CD4-positive, CD25-positive, alpha-beta regulatory T cell (primary cell): ENCODE measurements at regions not wholly inside any gene's neighbourhood (a gene's known extent, or its start where the extent isn't known, plus 50 kb on each side); places are given as distances from the start of the nearest gene placed in this dataset.

ENCODE experiments used
- ATAC-seq, 2 donors: fragments of 150-1000 bp; cut with Tn5 transposase; one replicate each; pipeline ENCODE4 v1.10.0; 2021; ENCODE audit warnings: low read depth in 2 of 2, moderate number of reproducible peaks in 2 of 2, moderate library complexity in 1 of 2
- DNase-seq, 3 donors: peaks; one replicate each; pipeline versions ENCODE4 v3.0.0 to v3.0.0-alpha.2; 2012 to 2022; ENCODE audit warnings: mixed read lengths in 1 of 3
- H3K27ac ChIP-seq: one replicate; pipeline ENCODE4 v1.7.0; 2013; ENCODE audit warnings: mild to moderate bottlenecking, low read length; ENCODE audit not compliant: insufficient read depth, poor library complexity, severe bottlenecking
- H3K27me3 ChIP-seq: one replicate; pipeline ENCODE4 v1.7.0; 2013; ENCODE audit warnings: low read length; ENCODE audit not compliant: control insufficient read depth, insufficient read depth
- H3K36me3 ChIP-seq: one replicate; pipeline ENCODE4 v1.7.0; 2013; ENCODE audit warnings: mild to moderate bottlenecking, low read length, moderate library complexity; ENCODE audit not compliant: control insufficient read depth, insufficient read depth
- H3K4me1 ChIP-seq: 2 replicates; pipeline ENCODE4 v1.7.0; 2013; ENCODE audit warnings: mild to moderate bottlenecking, low read length; ENCODE audit not compliant: insufficient read depth, control insufficient read depth, poor library complexity, severe bottlenecking
- H3K4me3 ChIP-seq: one replicate; pipeline ENCODE4 v1.7.0; 2013; ENCODE audit warnings: low read depth, mild to moderate bottlenecking, low read length, moderate library complexity
- H3K9me3 ChIP-seq, 2 experiments: 1 replicate in 1 of 2; 2 replicates in 1 of 2; pipeline ENCODE4 v1.7.0; 2013; ENCODE audit warnings: low read length in 2 of 2, mild to moderate bottlenecking in 1 of 2, moderate library complexity in 1 of 2; ENCODE audit not compliant: control insufficient read depth in 2 of 2
- H3K27ac Mint-ChIP-seq, 3 donors: one replicate each; pipeline ENCODE4 v1.8.0; 2020 to 2022; ENCODE audit warnings: mild to moderate bottlenecking in 3 of 3, mixed read lengths in 3 of 3, moderate library complexity in 2 of 3
- H3K27me3 Mint-ChIP-seq: one replicate; pipeline ENCODE4 v1.8.0; 2022; ENCODE audit warnings: mild to moderate bottlenecking, mixed read lengths
- H3K36me3 Mint-ChIP-seq: one replicate; pipeline ENCODE4 v1.8.0; 2020; ENCODE audit warnings: mixed read lengths
- H3K4me1 Mint-ChIP-seq, 4 donors: one replicate each; pipeline ENCODE4 v1.8.0; 2020 to 2022; ENCODE audit warnings: mixed read lengths in 4 of 4, mild to moderate bottlenecking in 1 of 4
- H3K4me3 Mint-ChIP-seq, 4 donors: one replicate each; pipeline ENCODE4 v1.8.0; 2020 to 2022; ENCODE audit warnings: mild to moderate bottlenecking in 4 of 4, mixed read lengths in 4 of 4, moderate library complexity in 3 of 4
- H3K9me3 Mint-ChIP-seq, 7 donors: one replicate each; pipeline ENCODE4 v1.8.0; 2020 to 2022; ENCODE audit warnings: mixed read lengths in 7 of 7, mild to moderate bottlenecking in 3 of 7, moderate library complexity in 2 of 7

DNA sequence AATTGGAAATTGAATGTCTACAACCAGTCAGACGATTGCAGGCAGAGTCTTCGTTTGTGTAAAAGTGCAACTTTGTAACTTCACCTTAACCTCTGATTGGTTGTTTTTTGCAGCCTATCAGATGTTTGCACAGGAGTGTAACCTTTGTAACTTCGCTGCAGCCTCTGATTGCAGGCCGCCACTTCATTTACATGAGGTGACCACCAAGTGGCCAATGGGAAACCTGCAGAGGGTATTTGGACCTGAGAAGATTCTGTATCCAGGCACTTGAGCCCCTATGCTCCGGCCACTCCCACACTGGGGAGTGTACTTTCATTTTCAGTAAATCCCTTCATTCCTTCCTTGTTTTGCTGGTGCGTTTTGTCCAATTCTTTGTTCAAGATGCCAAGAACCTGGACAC lies 68.1 kb upstream of the PFN2 start:
- no peak for DNase-seq
- Mint-ChIP-seq H3K36me3 (no peaks in the 10 kb centered on the region), H3K9me3 (peaks cover 0 to 17% (median 2%) of the 10 kb centered on the region in 7 donors), H3K4me3 (no peak overlapping the region), H3K27ac (no peak overlapping the region), H3K4me1 (no peaks in the 10 kb centered on the region), H3K27me3 (peaks cover 7% of the 10 kb centered on the region)
- H3K9me3 ChIP-seq = peaks cover 14% of the 10 kb centered on the region in 2 experiments
- H3K36me3 ChIP-seq = no peaks in the 10 kb centered on the region
- H3K4me3 ChIP-seq = no peak overlapping the region
- no peak for ATAC-seq
- no peak overlapping the region for H3K27ac ChIP-seq
- no peaks in the 10 kb centered on the region for H3K4me1 ChIP-seq
- no peaks in the 10 kb centered on the region for H3K27me3 ChIP-seq

- Mint-ChIP-seq H3K9me3 (peaks cover 0 to 13% (median 2%) of the 10 kb centered on the region in 7 donors), H3K36me3 (no peaks in the 10 kb centered on the region), H3K4me1 (no peaks in the 10 kb centered on the region), H3K27me3 (peaks cover 7% of the 10 kb centered on the region), H3K4me3 (no peak overlapping the region), H3K27ac (no peak overlapping the region)
- H3K36me3 ChIP-seq = no peaks in the 10 kb centered on the region
- H3K4me1 ChIP-seq = no peaks in the 10 kb centered on the region
- peaks cover 7 to 8% of the 10 kb centered on the region in 2 experiments for H3K9me3 ChIP-seq
- no peak overlapping the region for H3K27ac ChIP-seq
- ATAC-seq (no peak), DNase-seq (no peak)
- H3K4me3 ChIP-seq = no peak overlapping the region
- no peaks in the 10 kb centered on the region for H3K27me3 ChIP-seq
Observed at GRCh38 chr3:150036780-150037179, 66.1 kb upstream of the PFN2 start.

- Mint-ChIP-seq H3K36me3 (no peaks in the 10 kb centered on the region), H3K9me3 (peaks cover 0 to 8% (median 0%) of the 10 kb centered on the region in 7 donors), H3K27ac (no peak overlapping the region), H3K4me3 (no peak overlapping the region), H3K27me3 (peaks cover 7% of the 10 kb centered on the region), H3K4me1 (no peaks in the 10 kb centered on the region)
- H3K9me3 ChIP-seq = peaks cover under 1 to 1% of the 10 kb centered on the region in 2 experiments
- no peaks in the 10 kb centered on the region for H3K36me3 ChIP-seq
- H3K4me1 ChIP-seq = no peaks in the 10 kb centered on the region
- no peaks in the 10 kb centered on the region for H3K27me3 ChIP-seq
- no peak overlapping the region for H3K4me3 ChIP-seq
- ATAC-seq (no peak), DNase-seq (no peak)
- no peak overlapping the region for H3K27ac ChIP-seq
Observed at GRCh38 chr3:150035910-150036612, 65.4 kb upstream of the PFN2 start.

GRCh38 chr3:150035301-150035779 lies 64.6 kb upstream of the PFN2 start:
- Histone ChIP-seq H3K4me1 (no peaks in the 10 kb centered on the region), H3K27ac (no peak overlapping the region), H3K4me3 (no peak overlapping the region), H3K36me3 (no peaks in the 10 kb centered on the region), H3K27me3 (no peaks in the 10 kb centered on the region), H3K9me3 (no peaks in the 10 kb centered on the region)
- ATAC-seq = no peak
- Mint-ChIP-seq H3K4me3 (no peak overlapping the region), H3K36me3 (no peaks in the 10 kb centered on the region), H3K27me3 (peaks cover 7% of the 10 kb centered on the region), H3K27ac (no peak overlapping the region), H3K4me1 (no peaks in the 10 kb centered on the region), H3K9me3 (peaks cover 0 to 3% (median 0%) of the 10 kb centered on the region in 7 donors)
- DNase-seq = no peak

DNA sequence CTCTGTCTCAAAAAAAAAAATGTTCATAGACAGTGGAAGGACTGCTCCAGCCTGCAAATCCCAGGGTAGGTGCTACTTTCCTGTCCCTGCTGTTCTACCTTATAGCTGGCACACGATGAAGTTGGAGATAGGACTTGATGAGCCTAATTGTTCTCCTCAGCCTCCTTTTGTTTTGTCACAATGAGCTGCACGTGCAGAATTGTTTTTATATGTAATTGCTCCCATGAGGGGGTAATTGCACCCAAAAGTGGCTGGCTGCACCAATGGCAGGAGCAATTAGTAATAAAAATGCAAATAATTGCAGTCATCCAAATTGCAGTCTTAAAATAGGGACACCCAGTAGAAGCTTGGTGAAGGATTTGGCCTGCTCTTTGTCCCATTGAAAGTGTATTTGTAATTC lies 63.0 kb upstream of the PFN2 start:
- Histone ChIP-seq H3K36me3 (no peaks in the 10 kb centered on the region), H3K27ac (no peak overlapping the region), H3K4me1 (no peaks in the 10 kb centered on the region), H3K4me3 (no peak overlapping the region), H3K27me3 (no peaks in the 10 kb centered on the region), H3K9me3 (no peaks in the 10 kb centered on the region)
- Mint-ChIP-seq H3K4me1 (no peaks in the 10 kb centered on the region), H3K36me3 (no peaks in the 10 kb centered on the region), H3K27me3 (peaks cover 7% of the 10 kb centered on the region), H3K27ac (no peak overlapping the region), H3K4me3 (no peak overlapping the region), H3K9me3 (peaks cover 0 to 3% (median 0%) of the 10 kb centered on the region in 7 donors)
- ATAC-seq (no peak), DNase-seq (no peak)

GRCh38 chr3:150030841-150031240 lies 60.1 kb upstream of the PFN2 start:
- Histone ChIP-seq H3K27ac (no peak overlapping the region), H3K36me3 (no peaks in the 10 kb centered on the region), H3K27me3 (no peaks in the 10 kb centered on the region), H3K4me1 (no peaks in the 10 kb centered on the region), H3K9me3 (no peaks in the 10 kb centered on the region), H3K4me3 (no peak overlapping the region)
- Mint-ChIP-seq H3K27me3 (peaks cover 7% of the 10 kb centered on the region), H3K4me3 (no peak overlapping the region), H3K9me3 (peaks cover 0 to 8% (median 1%) of the 10 kb centered on the region in 7 donors), H3K4me1 (no peaks in the 10 kb centered on the region), H3K36me3 (no peaks in the 10 kb centered on the region), H3K27ac (no peak overlapping the region)
- DNase-seq (no peak), ATAC-seq (no peak)

- H3K9me3 ChIP-seq = no peaks in the 10 kb centered on the region
- DNase-seq (no peak), ATAC-seq (no peak)
- Mint-ChIP-seq H3K4me3 (no peak overlapping the region), H3K4me1 (no peaks in the 10 kb centered on the region), H3K27me3 (peaks cover 6% of the 10 kb centered on the region), H3K9me3 (peaks cover 0 to 28% (median 6%) of the 10 kb centered on the region in 7 donors), H3K36me3 (no peaks in the 10 kb centered on the region), H3K27ac (no peak overlapping the region)
- no peaks in the 10 kb centered on the region for H3K4me1 ChIP-seq
- H3K27me3 ChIP-seq = peaks cover 2% of the 10 kb centered on the region
- H3K27ac ChIP-seq = no peak overlapping the region
- no peaks in the 10 kb centered on the region for H3K36me3 ChIP-seq
- no peak overlapping the region for H3K4me3 ChIP-seq
Observed at GRCh38 chr3:150023239-150023636, 52.5 kb upstream of the PFN2 start.
